ENCODE measurements at regions not wholly inside any gene's neighbourhood (a gene's known extent, or its start where the extent isn't known, plus 50 kb on each side); places are given as distances from the start of the nearest gene placed in this dataset.

DNA sequence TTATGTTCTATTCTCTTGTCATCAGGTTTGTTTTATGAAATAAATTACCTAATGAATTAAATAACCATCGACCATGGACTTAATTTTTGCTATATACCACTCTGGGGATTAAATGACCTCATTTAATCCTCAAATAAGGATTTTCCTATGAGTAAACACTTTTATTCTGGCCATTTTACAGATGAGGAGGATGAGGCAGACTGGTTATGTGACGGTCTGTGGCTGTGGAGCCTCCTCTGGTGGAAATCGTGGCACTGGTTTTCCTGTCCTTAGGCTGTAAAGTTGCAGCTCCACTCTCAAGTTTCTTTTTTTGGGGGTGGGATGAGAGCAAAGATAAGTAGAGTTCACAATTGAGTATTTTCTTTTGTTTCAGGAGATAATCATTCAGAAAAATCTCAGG is 105.2 kb downstream of the XCL2 start:
- TF ChIP-seq CBX5 (IDR thresholded peaks at IDR 0.05; ENCODE audit: low read depth, low read length) (no peak), CEBPB (IDR thresholded peaks at IDR 0.05; ENCODE audit: low read depth, low read length) (no peak), EP300 (IDR thresholded peaks at IDR 0.05; ENCODE audit: borderline replicate concordance in 1 of 2, low read depth in 2 of 2, low read length in 2 of 2) (no peak), RAD21 (IDR thresholded peaks at IDR 0.05 in 1 of 2, conservative IDR thresholded peaks at IDR 0.05 in 1 of 2; ENCODE audit: low read depth in 2 of 2, low read length in 2 of 2) (no peak), TAF1 (IDR thresholded peaks at IDR 0.05; ENCODE audit: low read depth, low read length) (no peak), POLR2A (IDR thresholded peaks at IDR 0.05; ENCODE audit: control extremely low read depth in 1 of 2, low read depth in 2 of 2, low read length in 2 of 2) (no peak), KDM5A (IDR thresholded peaks at IDR 0.05; ENCODE audit: low read length) (no peak), POLR2AphosphoS5 (IDR thresholded peaks at IDR 0.05; ENCODE audit: low read depth, low read length) (no peak), EZH2 (IDR thresholded peaks at IDR 0.05; ENCODE audit: low read depth, low read length, severe bottlenecking) (no peak), JUND (IDR thresholded peaks at IDR 0.05; ENCODE audit: low read length) (no peak)
- TF ChIP-seq, protein P1, sequence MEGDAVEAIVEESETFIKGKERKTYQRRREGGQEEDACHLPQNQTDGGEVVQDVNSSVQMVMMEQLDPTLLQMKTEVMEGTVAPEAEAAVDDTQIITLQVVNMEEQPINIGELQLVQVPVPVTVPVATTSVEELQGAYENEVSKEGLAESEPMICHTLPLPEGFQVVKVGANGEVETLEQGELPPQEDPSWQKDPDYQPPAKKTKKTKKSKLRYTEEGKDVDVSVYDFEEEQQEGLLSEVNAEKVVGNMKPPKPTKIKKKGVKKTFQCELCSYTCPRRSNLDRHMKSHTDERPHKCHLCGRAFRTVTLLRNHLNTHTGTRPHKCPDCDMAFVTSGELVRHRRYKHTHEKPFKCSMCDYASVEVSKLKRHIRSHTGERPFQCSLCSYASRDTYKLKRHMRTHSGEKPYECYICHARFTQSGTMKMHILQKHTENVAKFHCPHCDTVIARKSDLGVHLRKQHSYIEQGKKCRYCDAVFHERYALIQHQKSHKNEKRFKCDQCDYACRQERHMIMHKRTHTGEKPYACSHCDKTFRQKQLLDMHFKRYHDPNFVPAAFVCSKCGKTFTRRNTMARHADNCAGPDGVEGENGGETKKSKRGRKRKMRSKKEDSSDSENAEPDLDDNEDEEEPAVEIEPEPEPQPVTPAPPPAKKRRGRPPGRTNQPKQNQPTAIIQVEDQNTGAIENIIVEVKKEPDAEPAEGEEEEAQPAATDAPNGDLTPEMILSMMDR (IDR thresholded peaks at IDR 0.05; ENCODE audit: control extremely low read depth in 1 of 3, insufficient read depth in 1 of 3, low read depth in 1 of 3, low read length in 3 of 3), result no peak
- TF ChIP-seq, protein P2, sequence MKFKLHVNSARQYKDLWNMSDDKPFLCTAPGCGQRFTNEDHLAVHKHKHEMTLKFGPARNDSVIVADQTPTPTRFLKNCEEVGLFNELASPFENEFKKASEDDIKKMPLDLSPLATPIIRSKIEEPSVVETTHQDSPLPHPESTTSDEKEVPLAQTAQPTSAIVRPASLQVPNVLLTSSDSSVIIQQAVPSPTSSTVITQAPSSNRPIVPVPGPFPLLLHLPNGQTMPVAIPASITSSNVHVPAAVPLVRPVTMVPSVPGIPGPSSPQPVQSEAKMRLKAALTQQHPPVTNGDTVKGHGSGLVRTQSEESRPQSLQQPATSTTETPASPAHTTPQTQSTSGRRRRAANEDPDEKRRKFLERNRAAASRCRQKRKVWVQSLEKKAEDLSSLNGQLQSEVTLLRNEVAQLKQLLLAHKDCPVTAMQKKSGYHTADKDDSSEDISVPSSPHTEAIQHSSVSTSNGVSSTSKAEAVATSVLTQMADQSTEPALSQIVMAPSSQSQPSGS (IDR thresholded peaks at IDR 0.05; ENCODE audit: low read length), result no peak
- TF ChIP-seq, protein P3, sequence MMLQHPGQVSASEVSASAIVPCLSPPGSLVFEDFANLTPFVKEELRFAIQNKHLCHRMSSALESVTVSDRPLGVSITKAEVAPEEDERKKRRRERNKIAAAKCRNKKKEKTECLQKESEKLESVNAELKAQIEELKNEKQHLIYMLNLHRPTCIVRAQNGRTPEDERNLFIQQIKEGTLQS (IDR thresholded peaks at IDR 0.05; ENCODE audit: insufficient read depth, low read depth, low read length), result no peak

All from H1 (cell line).